ENCODE measurements at regions not wholly inside any gene's neighbourhood (a gene's known extent, or its start where the extent isn't known, plus 50 kb on each side); places are given as distances from the start of the nearest gene placed in this dataset.
"Not testable (repeated sequence)": the region's sequence is repeated elsewhere in the genome, so short reads cannot be mapped to it uniquely, and the experiment has no call there.

DNA sequence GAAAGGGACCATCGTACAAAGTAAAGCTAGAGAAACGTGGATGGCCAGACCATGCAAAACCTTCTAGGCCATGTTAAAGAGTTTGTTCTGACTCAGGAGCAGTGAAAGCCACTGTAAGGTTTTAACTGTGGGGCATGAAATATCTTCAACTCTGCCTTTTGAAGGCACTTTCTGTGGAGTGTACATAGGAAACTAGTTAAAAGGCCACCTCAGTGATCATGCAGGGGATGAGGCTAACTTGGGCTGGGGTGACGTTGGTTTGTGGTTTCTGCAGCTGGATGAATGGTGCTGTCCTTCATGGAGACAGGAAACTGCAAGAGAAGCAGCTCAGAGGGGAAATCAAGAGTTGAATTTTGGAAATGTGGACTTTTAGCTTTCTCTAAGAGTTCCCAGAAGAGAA, 190.7 kb downstream of the CDCA7 start:
- DNase-seq (ENCODE audit: low spot score) = no peak

DNA sequence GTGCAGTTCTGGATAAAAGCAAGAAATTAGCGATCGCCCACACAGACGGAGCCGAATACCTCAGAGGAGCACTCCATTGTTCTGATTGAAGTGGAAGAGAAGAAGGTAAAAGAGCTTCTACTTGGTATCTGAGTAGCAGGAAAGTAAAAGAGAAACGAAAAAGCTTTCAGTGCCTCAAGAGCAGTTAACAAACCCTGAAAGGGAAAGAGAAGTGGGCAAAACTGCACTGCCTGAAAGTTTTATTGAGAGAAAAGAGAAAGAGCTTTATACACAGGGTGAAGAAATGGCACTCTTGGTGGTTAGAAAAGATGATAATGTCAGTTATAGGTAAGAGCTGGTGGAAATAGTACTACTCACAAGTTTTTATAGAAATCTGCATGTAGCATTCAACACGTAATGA, 192.8 kb downstream of the CDCA7 start:
- no peak for DNase-seq (ENCODE audit: low spot score)

DNA sequence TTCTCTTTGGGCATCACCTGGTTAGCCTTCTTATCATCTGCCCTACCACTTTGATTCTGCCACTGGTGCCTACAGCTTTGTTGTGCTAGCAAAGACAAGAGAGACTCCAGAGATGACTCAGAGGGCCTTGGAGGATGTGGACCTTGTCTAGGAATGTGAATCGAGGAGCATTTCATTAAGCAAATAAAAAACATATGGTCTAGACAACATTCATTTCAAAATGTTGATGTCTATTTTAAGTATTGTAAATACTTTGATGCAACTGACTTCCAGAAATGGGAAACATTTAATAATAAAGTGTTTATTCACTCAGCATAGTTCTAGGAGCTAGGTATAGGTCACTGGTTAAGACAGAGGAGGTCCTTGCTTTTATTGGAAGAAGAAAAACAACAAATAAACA, 195.5 kb downstream of the CDCA7 start:
- no peak for DNase-seq (ENCODE audit: low spot score)

DNA sequence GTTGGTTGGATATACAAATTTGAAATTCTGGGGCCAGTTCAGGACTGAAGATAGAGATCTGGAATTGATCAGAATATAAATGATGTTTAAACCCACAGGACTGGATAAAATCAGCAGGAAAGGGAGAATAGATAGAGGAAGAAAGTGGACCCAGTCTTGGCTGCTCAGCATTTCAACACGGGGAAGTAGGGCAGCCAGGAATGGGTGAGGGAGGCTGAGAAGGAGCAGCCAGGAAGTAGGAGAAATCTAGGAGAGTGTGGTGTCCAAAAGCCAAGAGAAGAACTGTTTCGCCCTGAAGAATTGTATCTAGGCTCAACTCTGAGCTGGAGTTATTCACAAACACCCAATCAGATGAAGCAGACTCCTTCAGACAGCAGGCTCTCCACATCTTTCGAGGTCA, 197.9 kb downstream of the CDCA7 start:
- DNase-seq (ENCODE audit: low spot score) = no peak

DNA sequence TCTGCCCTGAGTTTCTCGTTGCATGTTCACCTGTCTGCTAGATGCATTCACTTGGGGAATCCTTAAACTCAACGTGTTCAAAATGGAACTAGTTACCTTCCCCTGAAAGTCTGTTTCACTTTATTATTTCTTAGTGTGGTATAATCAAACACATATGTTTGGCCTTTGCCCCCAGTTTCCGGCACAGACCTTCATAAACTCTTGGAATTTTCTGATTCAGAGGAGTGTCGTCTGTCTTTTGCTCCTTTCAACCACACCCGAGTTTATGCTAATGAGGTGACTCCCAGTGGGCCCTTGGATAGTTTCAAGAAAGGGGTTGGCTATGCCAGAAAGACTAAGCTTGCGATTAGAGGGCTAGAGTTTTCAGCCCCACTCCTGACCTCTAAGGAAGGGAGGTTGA, 198.9 kb downstream of the CDCA7 start:
- no peak for DNase-seq (ENCODE audit: low spot score)

DNA sequence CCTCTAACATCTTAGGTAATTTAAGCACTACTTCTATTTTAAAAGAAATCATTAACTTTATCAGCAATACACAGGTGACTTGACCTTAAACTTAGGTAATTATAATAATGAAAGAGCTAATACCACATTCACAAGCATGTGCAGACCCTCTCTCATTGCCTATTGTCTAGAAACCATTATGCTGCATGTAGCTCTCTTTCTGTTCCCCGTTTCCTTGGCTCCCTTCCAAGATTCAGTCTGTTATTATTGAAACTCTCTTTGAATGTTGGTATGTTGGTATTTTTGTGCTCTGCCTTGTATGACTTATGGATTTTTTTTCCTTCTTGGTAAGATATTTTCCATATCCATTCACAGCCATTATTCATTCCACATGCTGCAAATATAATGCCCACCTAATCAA, 201.2 kb downstream of the CDCA7 start:
- DNase-seq (ENCODE audit: low spot score) = no peak

- no peak for DNase-seq (ENCODE audit: low spot score)
Measured at GRCh38 chr2:173556816-173557215, 202.1 kb downstream of the CDCA7 start.

GRCh38 chr2:173557497-173557896, 202.8 kb downstream of the CDCA7 start:
- DNase-seq (ENCODE audit: low spot score) = no peak

GRCh38 chr2:173567493-173567892, 212.8 kb downstream of the CDCA7 start:
- DNase-seq (ENCODE audit: low spot score) = no peak

DNA sequence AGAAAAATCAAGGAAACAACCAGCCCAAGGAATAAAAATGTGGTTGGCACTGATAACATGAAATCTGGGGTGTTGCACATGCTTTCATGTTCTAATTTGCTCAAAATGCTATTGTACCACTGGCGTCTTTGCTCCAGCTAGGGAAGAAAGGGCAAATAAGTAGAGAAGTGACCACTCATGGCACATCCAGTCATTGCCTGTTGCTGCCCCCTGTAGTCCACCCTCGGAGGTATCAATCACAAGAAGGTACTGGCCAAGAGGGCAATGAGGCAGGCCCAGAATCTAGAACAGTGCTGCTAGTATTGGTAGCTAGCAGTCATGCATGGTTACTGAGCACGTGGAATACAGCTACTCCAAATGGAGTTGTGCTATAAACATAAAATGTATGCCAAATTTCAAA, 213.4 kb downstream of the CDCA7 start:
- DNase-seq (ENCODE audit: low spot score) = no peak

GRCh38 chr2:173571021-173571821, 216.5 kb downstream of the CDCA7 start:
- peak; percentile 6 for DNase-seq (ENCODE audit: low spot score)

GRCh38 chr2:173571887-173572680, 217.4 kb downstream of the CDCA7 start:
- no peak for DNase-seq (ENCODE audit: low spot score)

DNA sequence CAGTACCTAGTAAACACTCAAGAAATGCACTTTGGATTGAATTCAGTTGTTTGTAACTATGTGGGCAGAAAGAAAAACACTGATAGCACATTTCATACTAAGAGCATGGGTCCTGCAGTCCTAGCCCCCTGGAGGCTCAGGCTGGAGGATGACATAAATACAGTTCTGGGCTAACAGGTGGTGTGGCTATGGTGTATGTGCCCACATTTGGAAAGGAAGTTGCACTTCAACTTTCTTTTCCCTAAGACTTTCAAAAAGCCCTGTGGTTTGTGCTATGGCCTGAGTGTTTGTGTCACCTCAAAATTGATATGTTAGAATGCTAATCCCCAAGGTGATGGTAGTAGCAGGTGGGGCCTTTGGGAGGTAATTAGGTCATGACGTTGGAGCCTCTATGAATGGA, 218.2 kb downstream of the CDCA7 start:
- DNase-seq (ENCODE audit: low spot score) = no peak

- DNase-seq (ENCODE audit: low spot score) = not testable (repeated sequence)
Measured at GRCh38 chr2:173573782-173574181, 219.1 kb downstream of the CDCA7 start.

GRCh38 chr2:173574324-173575112, 219.8 kb downstream of the CDCA7 start:
- DNase-seq (ENCODE audit: low spot score) = no peak

DNA sequence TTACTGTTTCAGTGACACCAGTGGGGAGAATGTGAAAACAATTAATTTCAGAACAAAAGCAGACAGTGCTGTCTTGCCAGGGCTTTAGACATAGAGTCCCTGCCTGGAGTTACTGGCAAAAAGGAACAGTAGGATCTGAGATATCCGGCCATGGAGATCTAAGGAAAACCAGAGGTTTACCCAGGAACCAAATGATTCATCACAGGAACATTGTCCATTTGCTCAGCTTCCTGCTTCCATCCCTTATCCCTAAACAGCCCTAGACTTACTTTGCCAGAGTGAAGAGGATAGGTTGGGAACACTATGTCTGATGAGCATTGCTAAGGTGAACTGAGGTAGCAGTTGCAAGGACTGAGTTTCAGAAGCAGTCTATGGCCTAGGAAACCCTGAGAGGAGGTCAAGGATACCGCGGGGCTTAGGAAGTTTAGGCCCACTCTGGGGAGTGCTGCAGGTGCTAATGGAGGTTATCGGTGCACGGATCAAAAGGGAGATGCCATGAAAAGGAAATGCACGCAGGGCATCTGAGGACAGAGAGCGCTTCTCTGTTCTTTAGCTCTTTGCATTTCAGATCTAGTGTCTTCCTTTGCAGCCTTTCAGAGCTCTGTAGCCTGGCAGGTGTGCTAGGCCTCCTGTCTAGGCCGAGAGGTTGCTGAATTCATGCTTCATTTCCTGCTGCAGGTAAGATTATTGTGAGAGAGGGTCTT, 223.9 kb downstream of the CDCA7 start:
- DNase-seq (ENCODE audit: low spot score) = no peak

DNA sequence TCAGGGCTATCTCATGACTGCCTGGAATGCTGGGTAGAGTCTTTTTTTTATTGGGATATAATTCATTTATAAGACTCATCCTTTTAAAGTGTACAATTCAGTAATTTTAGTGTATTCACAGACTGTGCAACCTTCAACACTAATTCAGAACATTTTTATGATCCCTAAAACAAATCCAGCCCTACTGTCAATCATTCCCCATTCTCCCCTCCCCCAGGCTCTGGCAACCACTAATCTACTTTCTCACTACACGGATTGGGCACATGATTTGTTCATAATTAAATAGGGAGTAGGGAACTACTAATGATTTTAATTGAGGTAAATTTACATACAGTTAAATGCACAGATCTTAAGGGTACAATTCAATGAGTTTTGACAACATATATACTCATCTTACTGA, 225.7 kb downstream of the CDCA7 start:
- no peak for DNase-seq (ENCODE audit: low spot score)

DNA sequence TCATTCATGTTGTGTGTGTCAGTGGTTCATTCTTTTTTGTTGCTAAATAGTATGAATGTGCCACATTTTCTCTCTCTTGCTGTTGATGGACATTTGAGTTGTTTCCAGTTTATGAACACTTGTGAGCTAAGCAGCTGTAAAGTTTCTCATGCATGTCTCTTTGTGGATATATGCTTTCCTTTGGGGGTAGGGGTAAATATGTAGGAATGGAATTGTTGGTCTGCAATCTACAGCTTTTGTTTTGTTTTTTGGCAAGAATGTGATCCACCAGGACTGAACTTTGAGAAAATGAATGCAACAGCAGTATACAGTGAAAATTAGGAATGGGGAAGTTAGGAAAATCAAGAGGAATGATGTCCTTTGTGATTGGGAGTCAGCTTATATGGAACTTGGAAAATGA, 226.3 kb downstream of the CDCA7 start:
- no peak for DNase-seq (ENCODE audit: low spot score)

DNA sequence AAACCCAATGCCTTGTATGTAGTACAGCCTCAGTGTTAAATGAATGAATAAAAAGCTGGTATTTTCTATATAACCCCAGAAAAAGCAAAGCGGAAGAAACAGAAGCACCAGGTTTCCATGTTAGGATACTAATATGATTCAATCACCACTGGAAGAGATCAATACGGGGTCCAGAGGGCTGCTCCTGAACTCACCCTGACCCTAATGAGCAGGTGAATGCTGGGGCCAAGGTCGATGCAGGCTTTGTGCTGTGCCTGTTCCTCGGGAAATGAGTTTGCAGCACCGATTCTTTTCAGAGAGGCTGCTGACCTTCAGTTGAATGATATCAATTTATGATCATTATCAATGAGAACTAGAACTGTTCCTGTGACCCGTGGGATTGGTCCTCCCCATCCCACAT, 228.5 kb downstream of the CDCA7 start:
- DNase-seq (ENCODE audit: low spot score) = no peak

DNA sequence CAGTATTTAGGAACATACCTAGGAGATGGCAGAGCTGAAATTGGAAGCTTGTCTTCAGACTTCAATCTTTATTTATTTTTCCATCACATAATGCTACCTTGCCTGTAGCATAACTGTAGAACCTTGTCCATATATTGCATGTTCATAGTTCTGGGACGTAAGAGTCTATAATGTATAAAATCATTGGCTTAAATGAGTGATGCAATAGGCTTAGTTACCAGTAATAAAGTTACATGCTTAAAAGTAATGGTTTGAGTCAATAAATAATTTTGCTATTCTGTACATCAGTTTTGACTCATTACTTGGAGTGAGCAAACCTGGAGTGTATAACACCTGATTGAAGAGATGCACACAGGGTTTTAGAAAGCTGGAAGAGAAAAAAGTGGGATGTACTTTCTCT, 229.3 kb downstream of the CDCA7 start:
- DNase-seq (ENCODE audit: low spot score) = no peak

DNA sequence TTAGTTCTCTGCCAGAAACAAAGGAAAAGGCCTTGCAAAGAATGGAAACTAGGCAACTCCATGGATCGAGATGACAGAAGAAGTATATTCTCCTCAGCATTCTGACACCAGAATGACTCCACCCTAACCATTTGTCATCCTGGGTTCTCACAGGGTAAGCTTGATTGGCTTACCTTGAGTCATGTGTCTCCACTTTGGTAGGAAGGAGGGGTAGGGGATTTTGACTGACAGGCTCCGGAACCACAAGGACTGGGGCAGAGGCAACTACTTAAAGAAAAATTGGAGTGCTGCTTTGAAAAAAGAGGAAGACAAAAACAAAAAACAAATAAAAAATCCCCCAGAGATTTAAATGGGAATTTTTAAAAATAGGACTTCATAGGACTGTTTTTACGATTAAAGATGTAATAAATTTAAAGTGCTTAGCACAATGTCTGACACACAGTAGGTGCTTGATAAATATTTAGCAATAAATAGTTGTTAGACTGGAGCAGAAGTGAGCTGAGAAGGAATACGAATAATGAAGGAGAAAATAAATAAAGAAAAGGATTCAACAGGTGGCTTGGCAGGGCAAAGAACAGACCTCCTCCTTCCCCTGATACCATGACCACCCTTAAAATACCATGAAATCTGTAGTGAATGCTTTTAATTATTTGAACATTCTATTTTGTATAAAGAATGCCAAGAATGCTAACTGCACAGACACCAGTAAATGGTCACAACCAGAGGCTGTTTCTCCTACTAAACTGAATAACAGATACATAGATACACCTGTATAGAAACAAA, 230.2 kb downstream of the CDCA7 start:
- DNase-seq (ENCODE audit: low spot score) = no peak
